Cardiac fibroblast (primary cell): ENCODE measurements at regions not wholly inside any gene's neighbourhood (a gene's known extent, or its start where the extent isn't known, plus 50 kb on each side); places are given as distances from the start of the nearest gene placed in this dataset.

ENCODE experiments used
- DNase-seq, 2 donors: peaks; one replicate each; pipeline versions ENCODE4 v3.0.0 to v3.0.0-alpha.2; 2010; ENCODE audit warnings: low read depth in 2 of 2
- H3K4me3 ChIP-seq, 2 donors: replicated peaks in 1 of 2; 1 replicate in 1 of 2; 2 replicates in 1 of 2; pipeline ENCODE4 v1.5.1; 2011; ENCODE audit warnings: low read depth in 2 of 2, low read length in 2 of 2, mild to moderate bottlenecking in 2 of 2, moderate library complexity in 1 of 2
- CTCF ChIP-seq: IDR thresholded peaks from one replicate; pipeline ENCODE4 v1.5.1; 2011; ENCODE audit warnings: low read depth, mild to moderate bottlenecking, low read length, inconsistent platforms

DNA sequence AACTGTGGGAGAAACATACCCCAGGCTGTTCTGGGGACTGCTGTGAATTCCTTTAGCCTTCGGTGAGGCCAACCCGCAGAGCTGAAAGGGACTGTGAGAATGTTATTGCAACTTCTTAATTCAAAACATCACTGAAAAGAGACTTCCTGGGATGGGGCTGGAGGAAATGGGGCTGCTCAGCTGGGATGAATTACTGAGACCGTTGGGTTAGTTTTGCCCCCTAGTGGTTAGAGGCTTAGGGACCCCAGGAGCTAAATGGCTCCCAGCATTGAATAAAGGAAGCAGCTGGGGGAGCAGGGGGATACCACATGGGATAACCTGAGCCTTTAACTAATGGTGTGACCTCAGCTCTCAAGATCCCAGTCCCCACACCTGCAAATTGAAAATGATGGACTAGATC, 941.1 kb upstream of the FANCL start:
- no peak for DNase-seq
- no peak overlapping the region for H3K4me3 ChIP-seq
- no peak for TF ChIP-seq CTCF

DNA sequence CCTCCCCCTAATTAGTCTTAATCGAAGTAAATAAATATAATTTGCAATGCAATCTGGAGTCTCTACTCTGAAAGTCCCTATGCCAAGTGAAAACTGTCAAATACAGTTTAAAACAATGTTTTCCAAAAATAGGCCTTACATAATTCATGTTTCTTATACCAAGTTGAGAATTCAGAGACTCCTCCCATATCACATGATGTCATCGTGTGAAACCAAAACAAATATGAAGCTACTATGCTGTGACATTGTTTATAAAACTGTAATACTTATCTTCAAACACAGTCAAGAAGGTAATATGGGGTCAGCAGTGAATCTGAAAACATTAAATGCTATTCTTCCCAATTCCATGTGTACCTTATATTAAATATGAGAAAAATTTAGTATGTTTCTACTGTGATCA, 940.2 kb upstream of the FANCL start:
- H3K4me3 ChIP-seq, result no peak overlapping the region
- TF ChIP-seq CTCF, result no peak
- no peak for DNase-seq

- no peak for DNase-seq
- H3K4me3 ChIP-seq, result no peak overlapping the region
- TF ChIP-seq CTCF, result no peak
Observed at GRCh38 chr2:59180621-59181020, 939.5 kb upstream of the FANCL start.

- DNase-seq, result no peak
- TF ChIP-seq CTCF, result no peak
- H3K4me3 ChIP-seq, result no peak overlapping the region
Observed at GRCh38 chr2:59180111-59180510, 939.0 kb upstream of the FANCL start.

GRCh38 chr2:59177748-59178147, 936.6 kb upstream of the FANCL start:
- DNase-seq, result no peak
- no peak overlapping the region for H3K4me3 ChIP-seq
- no peak for TF ChIP-seq CTCF

DNA sequence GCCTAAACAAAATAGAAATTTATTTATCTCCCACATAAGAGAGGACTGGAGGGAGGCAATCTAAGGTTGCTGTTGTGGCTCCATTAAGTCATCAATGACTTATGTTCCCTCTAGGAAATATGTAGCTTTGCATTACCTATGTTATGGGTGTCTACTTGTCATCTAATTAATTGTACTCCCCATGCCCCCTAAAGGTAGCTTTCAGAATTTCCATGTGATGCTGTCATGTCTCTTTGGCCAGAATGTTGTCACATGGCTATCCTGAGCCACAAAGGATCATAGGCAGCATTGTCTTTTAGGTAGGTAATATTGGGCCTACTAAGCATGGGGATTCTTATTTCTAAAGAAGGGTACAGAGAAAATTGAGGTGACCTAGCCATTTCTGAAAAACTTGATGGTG, 935.6 kb upstream of the FANCL start:
- no peak for DNase-seq
- no peak for TF ChIP-seq CTCF
- H3K4me3 ChIP-seq, result no peak overlapping the region

GRCh38 chr2:59174536-59175243, 933.6 kb upstream of the FANCL start:
- DNase-seq, result no peak
- no peak overlapping the region for H3K4me3 ChIP-seq
- no peak for TF ChIP-seq CTCF
